Stomach (tissue), 4 donors: ENCODE measurements at regions not wholly inside any gene's neighbourhood (a gene's known extent, or its start where the extent isn't known, plus 50 kb on each side); places are given as distances from the start of the nearest gene placed in this dataset.

ENCODE experiments used
- CTCF ChIP-seq, 7 experiments: fragments of 450-650 bp in 4 of 7; fragments of 200-600 bp in 3 of 7; sonication (generic) in 3 of 7; IDR thresholded peaks; one replicate each; pipeline ENCODE4 v1.5.1; 2016 to 2019; ENCODE audit warnings: antibody characterized with exemption in 7 of 7, control low read depth in 2 of 7, mild to moderate bottlenecking in 1 of 7
- EP300 ChIP-seq: sonication (generic); formaldehyde crosslinking; IDR thresholded peaks from one replicate; pipeline ENCODE4 v1.6.1; 2017; ENCODE audit warnings: antibody characterized with exemption
- POLR2A ChIP-seq, 4 donors: fragments of 450-650 bp; IDR thresholded peaks; one replicate each; pipeline ENCODE4 v1.6.1; 2016; ENCODE audit warnings: antibody characterized with exemption in 4 of 4, control low read depth in 2 of 4, mild to moderate bottlenecking in 1 of 4, moderate library complexity in 1 of 4
- POLR2AphosphoS5 ChIP-seq, 3 donors: sonication (generic); formaldehyde crosslinking; IDR thresholded peaks; one replicate each; pipeline ENCODE4 v1.6.1; 2016; ENCODE audit warnings: antibody characterized with exemption in 3 of 3

- no peak for TF ChIP-seq CTCF (IDR thresholded peaks at IDR 0.05)
- TF ChIP-seq POLR2AphosphoS5 (IDR thresholded peaks at IDR 0.05): no peak
- TF ChIP-seq POLR2A (IDR thresholded peaks at IDR 0.05): no peak
- TF ChIP-seq EP300: no peak
These were observed 426.9 kb upstream of the PCDH15 start for GRCh38 chr10:55227967-55228366.
